HEK293T (cell line): ENCODE measurements at regions not wholly inside any gene's neighbourhood (a gene's known extent, or its start where the extent isn't known, plus 50 kb on each side); places are given as distances from the start of the nearest gene placed in this dataset.

Experiments used
- ARNT ChIP-seq: fragments of 450-650 bp; IDR thresholded peaks from 2 replicates; pipeline ENCODE4 v1.6.1; 2017; ENCODE audit warnings: mild to moderate bottlenecking
- BHLHE40 ChIP-seq: fragments of 450-650 bp; IDR thresholded peaks from 2 replicates; pipeline ENCODE4 v1.6.1; 2016; ENCODE audit warnings: mild to moderate bottlenecking, moderate library complexity, borderline replicate concordance
- FOXA1 ChIP-seq: fragments of 450-650 bp; IDR thresholded peaks from 2 replicates; pipeline ENCODE4 v1.6.1; 2016; ENCODE audit warnings: mild to moderate bottlenecking
- FOXM1 ChIP-seq: fragments of 450-650 bp; IDR thresholded peaks from 2 replicates; pipeline ENCODE4 v1.6.1; 2017; ENCODE audit warnings: mild to moderate bottlenecking, borderline replicate concordance
- LEF1 ChIP-seq: fragments of 450-650 bp; IDR thresholded peaks from 2 replicates; pipeline ENCODE4 v1.6.1; 2017; ENCODE audit warnings: mild to moderate bottlenecking, borderline replicate concordance
- SP1 ChIP-seq: fragments of 450-650 bp; IDR thresholded peaks from 2 replicates; pipeline ENCODE4 v1.6.1; 2017
- TARDBP ChIP-seq: fragments of 450-650 bp; IDR thresholded peaks from 2 replicates; pipeline ENCODE4 v1.6.1; 2016

DNA sequence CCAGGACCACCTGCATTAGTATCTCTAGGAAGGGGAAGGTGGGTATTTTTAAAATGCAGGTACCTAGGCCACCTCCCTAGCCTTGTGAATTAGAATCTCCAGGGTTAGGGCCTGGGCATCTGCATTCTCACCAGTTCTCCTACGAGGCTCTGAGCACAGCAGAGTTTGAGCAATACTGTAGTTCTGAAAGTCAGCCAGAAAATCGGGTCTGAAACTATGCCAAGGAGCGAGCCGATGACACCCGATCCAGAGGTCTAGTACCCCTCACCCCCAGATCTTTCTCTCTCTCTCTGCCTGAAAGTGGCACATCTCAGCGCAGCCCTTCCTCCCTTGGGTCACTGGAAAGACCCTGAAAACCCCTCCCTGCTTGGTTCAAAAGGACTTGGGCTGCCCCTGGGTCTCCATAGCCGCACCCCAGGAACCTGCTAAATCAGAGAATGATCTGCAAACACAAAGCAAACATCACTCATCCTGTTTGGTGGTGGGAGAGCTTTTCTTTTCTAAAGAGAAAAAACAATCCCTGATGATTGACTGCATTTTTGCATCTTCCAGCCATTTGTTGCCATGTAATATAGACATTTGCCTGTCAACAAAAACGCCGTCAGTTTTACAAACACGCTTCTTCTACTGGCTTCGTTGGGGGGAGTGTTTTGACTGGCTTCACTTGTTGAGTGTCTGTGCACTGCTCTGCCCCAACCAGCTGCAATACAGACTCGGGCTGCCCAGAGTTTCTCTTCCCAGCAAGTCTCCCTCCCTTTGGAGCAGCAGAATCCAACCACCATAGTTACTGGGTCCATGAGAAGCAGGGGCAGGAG lies 229.9 kb downstream of the MN1 start:
- TF ChIP-seq FOXM1 = no peak
- TF ChIP-seq FOXA1 = no peak
- no peak for TF ChIP-seq ARNT
- no peak for TF ChIP-seq BHLHE40
- TF ChIP-seq LEF1 = no peak
- no peak for TF ChIP-seq TARDBP
- no peak for TF ChIP-seq SP1
